NCI-H2227 (cell line): ENCODE measurements at regions not wholly inside any gene's neighbourhood (a gene's known extent, or its start where the extent isn't known, plus 50 kb on each side); places are given as distances from the start of the nearest gene placed in this dataset.

Experiments
- DNase-seq: peaks from one replicate; lab custom pipeline; 2025; ENCODE audit not compliant: unreplicated experiment; lab: John Stamatoyannopoulos, UW

- no peak for DNase-seq
Measured at GRCh38 chr18:78548261-78549058, 431.2 kb upstream of the SALL3 start.

- DNase-seq: no peak
Measured at GRCh38 chr18:78549971-78550370, 429.6 kb upstream of the SALL3 start.

- DNase-seq: no peak
Measured at GRCh38 chr18:78554944-78555608, 424.5 kb upstream of the SALL3 start.

GRCh38 chr18:78557371-78557770, 422.2 kb upstream of the SALL3 start:
- no peak for DNase-seq

GRCh38 chr18:78558101-78558810, 421.4 kb upstream of the SALL3 start:
- DNase-seq: no peak

GRCh38 chr18:78558948-78559347, 420.7 kb upstream of the SALL3 start:
- DNase-seq: no peak

- DNase-seq: no peak
Measured at GRCh38 chr18:78559584-78559983, 420.0 kb upstream of the SALL3 start.

- no peak for DNase-seq
Measured at GRCh38 chr18:78561757-78562510, 417.7 kb upstream of the SALL3 start.

GRCh38 chr18:78562531-78562961, 417.1 kb upstream of the SALL3 start:
- no peak for DNase-seq

GRCh38 chr18:78563110-78563509, 416.5 kb upstream of the SALL3 start:
- DNase-seq: no peak

- no peak for DNase-seq
Measured at GRCh38 chr18:78564030-78564429, 415.6 kb upstream of the SALL3 start.

- no peak for DNase-seq
Measured at GRCh38 chr18:78564518-78564917, 415.1 kb upstream of the SALL3 start.

GRCh38 chr18:78565240-78565639, 414.4 kb upstream of the SALL3 start:
- no peak for DNase-seq

GRCh38 chr18:78566065-78566464, 413.6 kb upstream of the SALL3 start:
- DNase-seq: no peak

- no peak for DNase-seq
Measured at GRCh38 chr18:78566720-78567119, 412.9 kb upstream of the SALL3 start.

- DNase-seq: no peak
Measured at GRCh38 chr18:78571063-78571785, 408.4 kb upstream of the SALL3 start.

GRCh38 chr18:78571831-78572347, 407.7 kb upstream of the SALL3 start:
- DNase-seq: no peak

- DNase-seq: no peak
Measured at GRCh38 chr18:78573773-78574172, 405.8 kb upstream of the SALL3 start.

GRCh38 chr18:78576967-78577366, 402.7 kb upstream of the SALL3 start:
- DNase-seq: no peak

GRCh38 chr18:78579449-78579848, 400.2 kb upstream of the SALL3 start:
- no peak for DNase-seq
